Upper lobe of left lung (tissue), 6 donors: ENCODE measurements at regions not wholly inside any gene's neighbourhood (a gene's known extent, or its start where the extent isn't known, plus 50 kb on each side); places are given as distances from the start of the nearest gene placed in this dataset.

Experiments used
- ATAC-seq, 2 donors: fragments of 200-7000 bp; cut with Tn5 transposase; one replicate each; pipeline ENCODE4 v1.9.1; 2022; ENCODE audit warnings: mild to moderate bottlenecking in 2 of 2, moderate library complexity in 2 of 2; ENCODE audit not compliant: low FRiP score in 2 of 2
- DNase-seq, 2 donors: peaks; one replicate each; pipeline ENCODE4 v3.0.0-alpha.2; 2019 to 2020
- H3K27ac ChIP-seq, 4 donors: fragments of 200-600 bp; sonication (generic); one replicate each; pipeline ENCODE4 v1.5.1; 2016 to 2019
- H3K27me3 ChIP-seq, 4 donors: fragments of 200-600 bp; sonication (generic); one replicate each; pipeline ENCODE4 v1.5.1; 2017 to 2019
- H3K36me3 ChIP-seq, 4 donors: fragments of 200-600 bp; sonication (generic); one replicate each; pipeline ENCODE4 v1.5.1; 2016 to 2019
- H3K4me1 ChIP-seq, 4 donors: fragments of 200-600 bp; sonication (generic); one replicate each; pipeline ENCODE4 v1.5.1; 2018 to 2019
- H3K4me3 ChIP-seq, 4 donors: fragments of 200-600 bp; sonication (generic); one replicate each; pipeline ENCODE4 v1.5.1; 2017 to 2019; ENCODE audit warnings: mild to moderate bottlenecking in 2 of 4, moderate library complexity in 1 of 4
- H3K9me3 ChIP-seq, 4 donors: fragments of 200-600 bp; sonication (generic); one replicate each; pipeline ENCODE4 v1.5.1; 2018 to 2019
- EP300 ChIP-seq, 4 donors: sonication (generic); formaldehyde crosslinking; IDR thresholded peaks; one replicate each; pipeline ENCODE4 v1.5.1; 2017; ENCODE audit warnings: antibody characterized with exemption in 4 of 4, control low read depth in 2 of 4
- POLR2A ChIP-seq, 4 donors: fragments of 450-650 bp; IDR thresholded peaks; one replicate each; pipeline ENCODE4 v1.5.1; 2016 to 2017; ENCODE audit warnings: antibody characterized with exemption in 4 of 4, mild to moderate bottlenecking in 2 of 4
- POLR2AphosphoS5 ChIP-seq, 2 donors: sonication (generic); formaldehyde crosslinking; IDR thresholded peaks; one replicate each; pipeline ENCODE4 v1.5.1; 2017; ENCODE audit warnings: antibody characterized with exemption in 2 of 2
- WGBS, 2 donors: methylation state at CpG; one replicate each; pipeline ENCODE4 v1.1.5; 2017 to 2018; 5-methylcytosine and 5-hydroxymethylcytosine counted together
- small RNA-seq, 4 donors: library from RNA; depleted of rRNA; stranded (forward); fragments of <200 nt; gene quantifications; one replicate each; pipeline ENCODE3, GENCODE V24; 2016
- TF ChIP-seq, protein P1 (sequence below), 6 experiments: fragments of 450-650 bp in 4 of 6; fragments of 200-600 bp in 2 of 6; sonication (generic) in 2 of 6; IDR thresholded peaks; one replicate each; pipeline ENCODE4 v1.5.1; 2016 to 2019; ENCODE audit warnings: antibody characterized with exemption in 6 of 6
- donor health status: DM: no; HTN: no; CAD: no; lungs with moderate emphysema.
- donor health status: DM: no; HTN: yes; CAD: no; lungs with severe emphysema.

DNA sequence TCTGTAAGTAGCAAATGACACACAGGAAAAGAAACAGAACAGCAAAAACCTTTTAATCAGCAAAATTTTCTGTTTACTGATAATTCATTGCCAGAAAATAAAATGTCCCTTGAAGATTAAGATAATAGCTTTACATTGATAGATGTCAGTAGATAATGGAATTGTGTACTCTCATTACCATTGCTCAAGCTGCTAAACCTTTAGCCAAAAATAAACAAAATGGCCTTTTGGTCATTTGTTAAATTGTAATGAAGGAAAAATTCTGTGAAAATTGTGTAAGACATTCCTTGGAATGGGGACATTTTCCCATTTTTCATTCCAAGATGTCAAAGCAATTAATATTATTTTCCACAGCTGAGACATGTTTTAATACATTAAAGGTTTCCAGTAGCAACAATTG lies 189.8 kb downstream of the PLOD2 start:
- DNase-seq = no peak
- no peaks in the 10 kb centered on the region for H3K36me3 ChIP-seq
- no peaks in the 10 kb centered on the region for H3K27me3 ChIP-seq
- H3K4me1 ChIP-seq = no peaks in the 10 kb centered on the region
- no peak overlapping the region for H3K27ac ChIP-seq
- TF ChIP-seq POLR2A (IDR thresholded peaks at IDR 0.05) (no peak), POLR2AphosphoS5 (IDR thresholded peaks at IDR 0.05) (no peak), EP300 (IDR thresholded peaks at IDR 0.05) (no peak)
- TF ChIP-seq, protein P1, sequence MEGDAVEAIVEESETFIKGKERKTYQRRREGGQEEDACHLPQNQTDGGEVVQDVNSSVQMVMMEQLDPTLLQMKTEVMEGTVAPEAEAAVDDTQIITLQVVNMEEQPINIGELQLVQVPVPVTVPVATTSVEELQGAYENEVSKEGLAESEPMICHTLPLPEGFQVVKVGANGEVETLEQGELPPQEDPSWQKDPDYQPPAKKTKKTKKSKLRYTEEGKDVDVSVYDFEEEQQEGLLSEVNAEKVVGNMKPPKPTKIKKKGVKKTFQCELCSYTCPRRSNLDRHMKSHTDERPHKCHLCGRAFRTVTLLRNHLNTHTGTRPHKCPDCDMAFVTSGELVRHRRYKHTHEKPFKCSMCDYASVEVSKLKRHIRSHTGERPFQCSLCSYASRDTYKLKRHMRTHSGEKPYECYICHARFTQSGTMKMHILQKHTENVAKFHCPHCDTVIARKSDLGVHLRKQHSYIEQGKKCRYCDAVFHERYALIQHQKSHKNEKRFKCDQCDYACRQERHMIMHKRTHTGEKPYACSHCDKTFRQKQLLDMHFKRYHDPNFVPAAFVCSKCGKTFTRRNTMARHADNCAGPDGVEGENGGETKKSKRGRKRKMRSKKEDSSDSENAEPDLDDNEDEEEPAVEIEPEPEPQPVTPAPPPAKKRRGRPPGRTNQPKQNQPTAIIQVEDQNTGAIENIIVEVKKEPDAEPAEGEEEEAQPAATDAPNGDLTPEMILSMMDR (IDR thresholded peaks at IDR 0.05) = no peak
- no peak for ATAC-seq
- H3K4me3 ChIP-seq = no peak overlapping the region
- H3K9me3 ChIP-seq = no peaks in the 10 kb centered on the region

DNA sequence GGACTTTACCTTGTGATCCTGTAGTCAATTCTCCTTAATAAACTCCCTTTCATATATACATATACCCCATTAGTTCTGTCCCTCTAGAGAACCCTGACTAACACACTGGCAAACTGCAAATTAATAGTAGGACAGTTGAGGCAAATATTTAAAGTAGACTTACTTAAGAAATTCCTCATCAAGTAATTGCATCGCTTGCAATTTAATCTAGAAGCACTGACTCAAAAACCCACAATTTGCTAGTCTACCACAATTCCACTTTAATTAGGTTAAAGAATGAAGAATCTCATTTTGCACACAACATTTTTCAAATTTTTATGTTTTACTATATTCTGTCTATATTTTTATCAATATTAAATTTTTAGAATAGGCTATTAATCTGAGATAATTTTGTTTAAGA lies 188.1 kb downstream of the PLOD2 start:
- Histone ChIP-seq H3K9me3 (no peaks in the 10 kb centered on the region), H3K4me1 (no peaks in the 10 kb centered on the region), H3K27ac (no peak overlapping the region), H3K36me3 (no peaks in the 10 kb centered on the region), H3K4me3 (no peak overlapping the region), H3K27me3 (no peaks in the 10 kb centered on the region)
- no peak for DNase-seq
- WGBS, 2 donors = 94 to 95% methylated on average over 1 of the region's 1 CpG
- TF ChIP-seq POLR2A (IDR thresholded peaks at IDR 0.05) = no peak
- no peak for TF ChIP-seq POLR2AphosphoS5 (IDR thresholded peaks at IDR 0.05)
- TF ChIP-seq EP300 (IDR thresholded peaks at IDR 0.05) = no peak
- TF ChIP-seq, protein P1 (IDR thresholded peaks at IDR 0.05) = no peak
- no peak for ATAC-seq

DNA sequence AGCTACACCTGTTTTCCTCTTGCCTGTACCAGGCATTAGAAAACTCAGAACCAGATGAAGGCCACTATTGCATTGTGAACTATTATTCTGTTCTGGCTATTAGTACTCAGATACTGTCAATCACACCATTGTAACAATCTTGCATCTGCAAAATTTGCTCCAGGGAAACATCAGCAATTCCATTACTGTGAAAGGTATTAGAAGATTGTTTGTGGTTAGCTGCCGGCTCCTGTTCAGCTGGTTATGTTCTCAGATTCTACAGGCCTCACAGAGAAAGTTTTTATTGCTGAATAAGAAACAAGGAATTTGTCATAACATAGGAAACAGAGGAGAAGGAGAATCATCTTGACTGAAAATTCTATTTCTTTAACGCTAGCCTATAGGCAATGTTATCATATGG lies 179.9 kb downstream of the PLOD2 start:
- H3K27me3 ChIP-seq = no peaks in the 10 kb centered on the region
- no peak overlapping the region for H3K27ac ChIP-seq
- no peak for ATAC-seq
- DNase-seq = no peak
- no peaks in the 10 kb centered on the region for H3K4me1 ChIP-seq
- no peak overlapping the region for H3K4me3 ChIP-seq
- H3K9me3 ChIP-seq = no peaks in the 10 kb centered on the region
- 83 to 93% methylated on average over 2 of the region's 2 CpGs for WGBS, 2 donors
- H3K36me3 ChIP-seq = no peaks in the 10 kb centered on the region
- TF ChIP-seq, protein P1 (IDR thresholded peaks at IDR 0.05) = no peak
- TF ChIP-seq EP300 (IDR thresholded peaks at IDR 0.05) (no peak), POLR2A (IDR thresholded peaks at IDR 0.05) (no peak), POLR2AphosphoS5 (IDR thresholded peaks at IDR 0.05) (no peak)

DNA sequence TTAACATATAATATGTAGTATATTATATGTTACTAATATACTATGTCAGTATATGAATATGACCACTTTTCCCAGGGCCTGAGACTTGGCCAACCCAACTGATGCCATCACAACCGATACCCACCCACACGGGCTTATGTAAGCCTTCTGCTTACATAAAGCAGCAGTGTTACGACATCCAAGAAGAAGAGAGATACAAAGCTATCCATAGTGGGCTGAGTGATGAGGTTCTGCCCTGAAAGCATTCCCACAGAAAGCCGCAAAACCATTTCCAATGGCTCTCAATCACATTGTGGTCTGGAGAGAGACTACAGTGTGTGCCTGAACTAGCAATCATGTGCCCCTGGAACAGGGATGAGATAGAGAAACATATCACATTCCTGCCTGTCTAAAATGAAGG lies 177.9 kb downstream of the PLOD2 start:
- Histone ChIP-seq H3K4me1 (no peaks in the 10 kb centered on the region), H3K27ac (no peak overlapping the region), H3K9me3 (no peaks in the 10 kb centered on the region), H3K27me3 (no peaks in the 10 kb centered on the region), H3K36me3 (no peaks in the 10 kb centered on the region), H3K4me3 (no peak overlapping the region)
- DNase-seq (no peak), ATAC-seq (no peak)
- 89 to 92% methylated on average over 4 of the region's 4 CpGs for WGBS, 2 donors
- TF ChIP-seq POLR2A (IDR thresholded peaks at IDR 0.05) (no peak), POLR2AphosphoS5 (IDR thresholded peaks at IDR 0.05) (no peak), EP300 (IDR thresholded peaks at IDR 0.05) (no peak)

Small RNAs in the stretch of these regions (small RNA-seq; reads per million reads assigned to genes)
- 0 reads per million in 4 donors for gene RNA5SP144
